H1 (cell line): ENCODE measurements at regions not wholly inside any gene's neighbourhood (a gene's known extent, or its start where the extent isn't known, plus 50 kb on each side); places are given as distances from the start of the nearest gene placed in this dataset.

Experiments used
- ATF2 ChIP-seq: IDR thresholded peaks from 2 replicates; pipeline ENCODE4 v1.6.1; 2012; ENCODE audit warnings: low read length, inconsistent platforms
- CHD2 ChIP-seq: IDR thresholded peaks from 2 replicates; pipeline ENCODE4 v1.6.1; 2012; ENCODE audit warnings: low read length, improper control_type of control experiment

GRCh38 chr4:95985791-95986550, 146.1 kb downstream of the PDHA2 start (continued):
- TF ChIP-seq ATF2 (no peak), CHD2 (no peak)
